Stimulated activated CD8-positive, alpha-beta memory T cell treated with anti-CD3 and anti-CD28 coated beads, Interleukin-12 subunit alpha, Interleukin-12 subunit beta, amount 100 ng/mL, for 1 hour (primary cell): ENCODE measurements at regions not wholly inside any gene's neighbourhood (a gene's known extent, or its start where the extent isn't known, plus 50 kb on each side); places are given as distances from the start of the nearest gene placed in this dataset.
"Not testable (repeated sequence)": the region's sequence is repeated elsewhere in the genome, so short reads cannot be mapped to it uniquely, and the experiment has no call there.

Source experiments
- DNase-seq: peaks from one replicate; pipeline ENCODE4 v3.0.0-alpha.2; 2020; ENCODE audit warnings: low read depth

GRCh38 chr6:140537834-140538705 lies 1163.6 kb upstream of the CITED2 start:
- DNase-seq = no peak

- DNase-seq = no peak
Observed at GRCh38 chr6:140537211-140537610, 1162.8 kb upstream of the CITED2 start.

- DNase-seq = no peak
Observed at GRCh38 chr6:140535511-140535910, 1161.1 kb upstream of the CITED2 start.

- DNase-seq = no peak
Observed at GRCh38 chr6:140533526-140533925, 1159.1 kb upstream of the CITED2 start.

- DNase-seq = no peak
Observed at GRCh38 chr6:140504776-140505175, 1130.3 kb upstream of the CITED2 start.

GRCh38 chr6:140500849-140501248 lies 1126.4 kb upstream of the CITED2 start:
- no peak for DNase-seq

- no peak for DNase-seq
Observed at GRCh38 chr6:140499607-140500006, 1125.2 kb upstream of the CITED2 start.

GRCh38 chr6:140494321-140495108 lies 1120.1 kb upstream of the CITED2 start:
- no peak for DNase-seq

- not testable (repeated sequence) for DNase-seq
Observed at GRCh38 chr6:140493470-140493869, 1119.0 kb upstream of the CITED2 start.

GRCh38 chr6:140490081-140490480 lies 1115.6 kb upstream of the CITED2 start:
- no peak for DNase-seq

- no peak for DNase-seq
Observed at GRCh38 chr6:140487586-140487985, 1113.1 kb upstream of the CITED2 start.

- no peak for DNase-seq
Observed at GRCh38 chr6:140486450-140487361, 1112.3 kb upstream of the CITED2 start.

- DNase-seq = no peak
Observed at GRCh38 chr6:140485740-140486449, 1111.4 kb upstream of the CITED2 start.

GRCh38 chr6:140480852-140481251 lies 1106.4 kb upstream of the CITED2 start:
- no peak for DNase-seq

- DNase-seq = no peak
Observed at GRCh38 chr6:140478631-140479030, 1104.2 kb upstream of the CITED2 start.

GRCh38 chr6:140475086-140475485 lies 1100.6 kb upstream of the CITED2 start:
- no peak for DNase-seq

- DNase-seq = no peak
Observed at GRCh38 chr6:140464720-140465119, 1090.3 kb upstream of the CITED2 start.

GRCh38 chr6:140463312-140463710 lies 1088.9 kb upstream of the CITED2 start:
- no peak for DNase-seq

- DNase-seq = no peak
Observed at GRCh38 chr6:140462453-140463311, 1088.2 kb upstream of the CITED2 start.

- no peak for DNase-seq
Observed at GRCh38 chr6:140462076-140462452, 1087.6 kb upstream of the CITED2 start.

- DNase-seq = no peak
Observed at GRCh38 chr6:140460267-140460666, 1085.8 kb upstream of the CITED2 start.
